ENCODE measurements at regions not wholly inside any gene's neighbourhood (a gene's known extent, or its start where the extent isn't known, plus 50 kb on each side); places are given as distances from the start of the nearest gene placed in this dataset.

DNA sequence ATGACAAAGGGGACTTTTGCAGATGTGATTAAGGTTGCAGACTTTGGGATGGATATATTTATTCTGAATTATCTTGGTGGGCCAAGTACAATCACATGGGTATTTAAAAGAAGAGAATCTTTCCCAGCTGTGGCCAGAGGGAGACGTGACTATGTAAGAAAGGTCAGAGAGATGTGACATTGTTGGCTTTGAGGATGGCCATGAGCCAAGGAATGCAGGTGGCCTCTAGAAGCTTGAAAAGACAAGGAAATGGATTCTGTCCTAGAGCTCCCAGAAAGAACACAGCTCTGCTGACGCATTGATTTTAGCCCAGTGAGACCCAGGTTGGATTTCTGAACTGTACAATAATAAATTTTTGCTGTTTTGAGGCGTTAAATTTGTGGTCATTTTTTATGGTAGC, 616.0 kb upstream of the TBL1XR1 start:
- Histone ChIP-seq H3K9me3 (ENCODE audit: low read depth, low read length) (no peaks in the 10 kb centered on the region), H3K27ac (no peak overlapping the region), H3K36me3 (ENCODE audit: insufficient read depth, low read length) (no peaks in the 10 kb centered on the region), H3K9ac (ENCODE audit: insufficient read length) (no peak overlapping the region), H3K4me3 (no peak overlapping the region)
- TF ChIP-seq POLR2AphosphoS5 (IDR thresholded peaks at IDR 0.05; ENCODE audit: borderline replicate concordance, low read depth, low read length) = no peak
- TF ChIP-seq EZH2 (IDR thresholded peaks at IDR 0.05) = no peak
- no peak for TF ChIP-seq FOXP2 (optimal IDR thresholded peaks at IDR 0.05; ENCODE audit: control extremely low read depth, extremely low read length, insufficient read depth)
- DNase-seq (ENCODE audit: low read depth, low spot score) = no peak

DNA sequence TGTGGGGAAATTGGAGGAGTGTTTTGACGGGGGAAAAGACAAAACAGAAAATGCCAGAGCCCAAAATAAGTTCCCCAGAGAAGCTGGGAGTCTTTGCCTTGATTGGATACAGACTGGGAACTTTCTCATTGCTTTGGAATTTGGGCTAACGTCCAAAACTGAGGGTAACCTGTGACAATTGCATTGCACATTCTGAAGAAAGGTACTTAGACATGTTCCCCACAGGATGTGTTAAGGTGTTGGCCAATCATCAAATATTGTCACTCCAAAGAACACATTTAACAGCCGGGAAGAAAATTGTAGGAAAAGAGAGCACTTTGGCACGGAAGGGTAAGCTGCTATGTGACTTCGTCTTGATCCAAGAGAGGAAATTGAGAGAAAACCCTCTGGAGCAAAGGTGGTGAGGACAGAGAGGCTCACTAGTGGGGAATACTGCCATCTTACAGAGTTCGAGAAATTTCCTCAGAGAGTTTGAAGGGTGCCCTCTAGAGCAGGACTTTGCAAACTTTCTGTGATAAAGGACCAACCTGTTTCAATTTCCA, 619.5 kb upstream of the TBL1XR1 start:
- Histone ChIP-seq H3K36me3 (ENCODE audit: insufficient read depth, low read length) (no peaks in the 10 kb centered on the region), H3K9me3 (ENCODE audit: low read depth, low read length) (no peaks in the 10 kb centered on the region), H3K9ac (ENCODE audit: insufficient read length) (no peak overlapping the region), H3K4me3 (no peak overlapping the region), H3K27ac (no peak overlapping the region)
- DNase-seq (ENCODE audit: low read depth, low spot score) = no peak
- no peak for TF ChIP-seq EZH2 (IDR thresholded peaks at IDR 0.05)
- TF ChIP-seq FOXP2 (optimal IDR thresholded peaks at IDR 0.05; ENCODE audit: control extremely low read depth, extremely low read length, insufficient read depth) = no peak
- no peak for TF ChIP-seq POLR2AphosphoS5 (IDR thresholded peaks at IDR 0.05; ENCODE audit: borderline replicate concordance, low read depth, low read length)

DNA sequence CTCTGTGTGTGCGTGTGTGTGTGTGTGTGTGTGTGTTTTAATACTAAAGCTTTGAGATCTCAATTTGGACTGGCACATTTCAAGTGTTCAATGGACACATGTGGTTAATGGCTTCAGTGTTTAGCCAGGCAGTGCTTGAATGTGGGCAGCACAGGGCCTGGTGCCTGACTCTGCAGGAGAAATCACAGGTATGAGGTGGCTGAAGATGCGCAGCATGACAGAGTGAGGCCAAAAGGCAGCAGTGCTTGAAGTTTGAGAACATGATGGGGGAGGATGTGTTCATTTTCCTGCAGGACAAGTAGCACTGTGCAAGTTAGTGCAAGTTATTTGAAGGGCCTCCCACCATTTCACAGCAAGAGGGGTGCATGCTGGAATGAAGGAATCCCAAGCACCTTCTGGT, 620.5 kb upstream of the TBL1XR1 start:
- TF ChIP-seq POLR2AphosphoS5 (IDR thresholded peaks at IDR 0.05; ENCODE audit: borderline replicate concordance, low read depth, low read length) (no peak), FOXP2 (optimal IDR thresholded peaks at IDR 0.05; ENCODE audit: control extremely low read depth, extremely low read length, insufficient read depth) (no peak), EZH2 (IDR thresholded peaks at IDR 0.05) (no peak)
- no peak for DNase-seq (ENCODE audit: low read depth, low spot score)
- Histone ChIP-seq H3K9me3 (ENCODE audit: low read depth, low read length) (no peaks in the 10 kb centered on the region), H3K9ac (ENCODE audit: insufficient read length) (no peak overlapping the region), H3K36me3 (ENCODE audit: insufficient read depth, low read length) (no peaks in the 10 kb centered on the region), H3K27ac (no peak overlapping the region), H3K4me3 (no peak overlapping the region)

DNA sequence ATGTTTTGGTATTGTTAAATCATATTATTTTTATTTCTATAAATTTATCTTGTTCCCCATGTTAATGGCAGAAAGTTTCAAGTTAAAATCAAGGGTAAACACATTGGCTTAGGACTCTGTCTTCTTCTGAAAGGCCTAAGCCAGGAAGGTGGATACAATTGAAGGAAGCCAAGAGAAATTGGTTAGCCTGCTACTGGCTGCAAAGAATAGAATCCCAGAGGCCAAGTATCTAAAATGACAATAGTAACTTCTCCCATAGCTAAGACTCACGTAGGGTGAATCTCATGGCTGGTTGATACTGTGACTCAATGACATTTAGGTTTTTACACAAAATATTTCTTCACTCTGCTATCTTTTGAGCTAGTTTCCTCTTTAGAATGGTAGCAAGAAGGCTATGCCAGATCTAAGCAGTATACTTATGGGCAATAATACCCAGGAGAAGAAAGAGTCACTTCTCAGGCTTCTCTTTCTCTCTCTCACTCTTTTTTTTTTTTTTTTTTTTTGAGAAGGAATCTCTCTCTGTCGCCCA, 621.5 kb upstream of the TBL1XR1 start:
- TF ChIP-seq POLR2AphosphoS5 (IDR thresholded peaks at IDR 0.05; ENCODE audit: borderline replicate concordance, low read depth, low read length) (no peak), EZH2 (IDR thresholded peaks at IDR 0.05) (no peak), FOXP2 (optimal IDR thresholded peaks at IDR 0.05; ENCODE audit: control extremely low read depth, extremely low read length, insufficient read depth) (no peak)
- H3K36me3 ChIP-seq (ENCODE audit: insufficient read depth, low read length) = no peaks in the 10 kb centered on the region
- H3K9ac ChIP-seq (ENCODE audit: insufficient read length) = no peak overlapping the region
- no peaks in the 10 kb centered on the region for H3K9me3 ChIP-seq (ENCODE audit: low read depth, low read length)
- DNase-seq (ENCODE audit: low read depth, low spot score) = no peak
- H3K4me3 ChIP-seq = no peak overlapping the region
- H3K27ac ChIP-seq = no peak overlapping the region

DNA sequence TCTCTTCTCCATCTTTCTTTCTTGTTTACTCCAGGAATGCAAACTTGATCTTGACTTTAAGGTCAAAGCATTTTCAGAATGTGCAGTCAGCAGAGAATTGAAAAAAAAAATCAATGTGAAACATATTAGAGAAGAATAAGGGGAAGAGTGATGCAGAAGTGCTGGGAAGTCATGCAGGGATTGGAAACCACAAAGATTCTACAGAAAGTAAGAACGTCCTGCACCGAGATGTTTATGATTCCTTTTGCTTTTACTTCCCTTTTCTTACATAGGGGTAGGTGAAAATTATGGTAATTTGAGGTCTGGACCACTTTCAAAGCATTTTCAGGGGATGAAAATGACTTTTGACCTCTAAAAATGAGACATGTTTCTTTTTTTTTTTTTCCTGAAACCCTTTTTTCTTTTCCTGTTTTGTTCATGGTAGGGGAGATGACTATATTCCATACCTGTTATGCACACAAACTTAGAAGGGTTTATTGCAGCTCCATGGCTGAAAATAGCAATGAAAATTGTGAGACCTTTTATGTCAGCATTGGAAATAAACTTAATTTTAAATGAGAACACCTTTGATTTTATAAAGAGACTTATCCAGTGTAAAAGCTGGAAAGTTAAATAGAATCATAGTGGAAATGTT, 623.5 kb upstream of the TBL1XR1 start:
- H3K36me3 ChIP-seq (ENCODE audit: insufficient read depth, low read length) = no peaks in the 10 kb centered on the region
- TF ChIP-seq EZH2 (IDR thresholded peaks at IDR 0.05) (no peak), POLR2AphosphoS5 (IDR thresholded peaks at IDR 0.05; ENCODE audit: borderline replicate concordance, low read depth, low read length) (no peak), FOXP2 (optimal IDR thresholded peaks at IDR 0.05; ENCODE audit: control extremely low read depth, extremely low read length, insufficient read depth) (no peak)
- H3K9me3 ChIP-seq (ENCODE audit: low read depth, low read length) = no peaks in the 10 kb centered on the region
- peak overlapping the region; percentile 11; the same call in 1 of the 2 replicates for H3K4me3 ChIP-seq
- no peak overlapping the region for H3K9ac ChIP-seq (ENCODE audit: insufficient read length)
- H3K27ac ChIP-seq = 0 out of 2 replicates have a peak overlapping the region, but pooled peaks have one; percentile 6
- no peak for DNase-seq (ENCODE audit: low read depth, low spot score)

DNA sequence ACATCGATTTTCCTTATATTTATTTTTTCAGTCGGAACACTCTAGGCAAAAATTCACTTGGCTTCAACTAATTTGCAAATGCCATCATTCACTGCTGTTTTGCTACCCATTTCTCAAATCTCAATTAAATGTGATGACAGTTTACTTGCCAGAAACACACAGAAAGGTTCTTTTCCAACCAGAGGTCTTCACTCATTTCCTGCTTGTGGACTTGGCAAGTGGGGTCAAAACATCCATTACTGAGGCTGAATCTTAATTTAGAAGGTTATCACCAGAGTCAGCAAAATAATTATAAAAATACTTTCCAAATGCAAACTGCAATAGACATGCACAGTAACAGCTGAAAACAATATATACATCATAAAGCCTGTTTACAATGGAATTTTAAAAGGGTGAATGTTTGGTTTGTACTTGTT, 625.4 kb upstream of the TBL1XR1 start:
- TF ChIP-seq POLR2AphosphoS5 (IDR thresholded peaks at IDR 0.05; ENCODE audit: borderline replicate concordance, low read depth, low read length) (no peak), FOXP2 (optimal IDR thresholded peaks at IDR 0.05; ENCODE audit: control extremely low read depth, extremely low read length, insufficient read depth) (no peak), EZH2 (IDR thresholded peaks at IDR 0.05) (no peak)
- no peak overlapping the region for H3K4me3 ChIP-seq
- H3K27ac ChIP-seq = no peak overlapping the region
- H3K9ac ChIP-seq (ENCODE audit: insufficient read length) = no peak overlapping the region
- H3K36me3 ChIP-seq (ENCODE audit: insufficient read depth, low read length) = no peaks in the 10 kb centered on the region
- no peak for DNase-seq (ENCODE audit: low read depth, low spot score)
- no peaks in the 10 kb centered on the region for H3K9me3 ChIP-seq (ENCODE audit: low read depth, low read length)

DNA sequence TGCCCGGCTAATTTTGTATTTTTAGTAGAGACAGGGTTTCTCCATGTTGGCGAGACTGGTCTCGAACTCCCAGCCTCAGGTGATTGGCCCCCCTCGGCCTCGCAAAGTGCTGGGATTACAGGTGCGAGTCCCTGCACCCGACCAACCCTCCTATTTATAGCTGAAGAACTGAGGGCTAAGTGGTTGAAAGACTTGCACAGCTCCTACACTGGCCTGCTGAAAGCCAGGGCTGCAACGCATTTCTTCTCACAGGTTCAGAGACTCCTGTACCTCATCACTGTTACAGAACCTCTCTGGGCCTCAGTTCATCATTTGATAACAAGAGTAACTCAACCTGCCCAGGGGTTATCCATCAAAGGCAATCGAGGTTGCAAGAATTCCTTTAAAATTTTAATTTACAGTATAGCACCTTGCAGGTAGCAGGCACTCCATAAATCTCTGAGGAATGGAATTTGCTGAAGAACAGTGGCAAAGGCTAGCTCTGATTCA, 626.5 kb upstream of the TBL1XR1 start:
- no peaks in the 10 kb centered on the region for H3K36me3 ChIP-seq (ENCODE audit: insufficient read depth, low read length)
- no peak for DNase-seq (ENCODE audit: low read depth, low spot score)
- H3K9ac ChIP-seq (ENCODE audit: insufficient read length) = no peak overlapping the region
- no peak overlapping the region for H3K4me3 ChIP-seq
- no peaks in the 10 kb centered on the region for H3K9me3 ChIP-seq (ENCODE audit: low read depth, low read length)
- H3K27ac ChIP-seq = no peak overlapping the region
- no peak for TF ChIP-seq EZH2 (IDR thresholded peaks at IDR 0.05)
- TF ChIP-seq POLR2AphosphoS5 (IDR thresholded peaks at IDR 0.05; ENCODE audit: borderline replicate concordance, low read depth, low read length) = no peak
- TF ChIP-seq FOXP2 (optimal IDR thresholded peaks at IDR 0.05; ENCODE audit: control extremely low read depth, extremely low read length, insufficient read depth) = no peak

DNA sequence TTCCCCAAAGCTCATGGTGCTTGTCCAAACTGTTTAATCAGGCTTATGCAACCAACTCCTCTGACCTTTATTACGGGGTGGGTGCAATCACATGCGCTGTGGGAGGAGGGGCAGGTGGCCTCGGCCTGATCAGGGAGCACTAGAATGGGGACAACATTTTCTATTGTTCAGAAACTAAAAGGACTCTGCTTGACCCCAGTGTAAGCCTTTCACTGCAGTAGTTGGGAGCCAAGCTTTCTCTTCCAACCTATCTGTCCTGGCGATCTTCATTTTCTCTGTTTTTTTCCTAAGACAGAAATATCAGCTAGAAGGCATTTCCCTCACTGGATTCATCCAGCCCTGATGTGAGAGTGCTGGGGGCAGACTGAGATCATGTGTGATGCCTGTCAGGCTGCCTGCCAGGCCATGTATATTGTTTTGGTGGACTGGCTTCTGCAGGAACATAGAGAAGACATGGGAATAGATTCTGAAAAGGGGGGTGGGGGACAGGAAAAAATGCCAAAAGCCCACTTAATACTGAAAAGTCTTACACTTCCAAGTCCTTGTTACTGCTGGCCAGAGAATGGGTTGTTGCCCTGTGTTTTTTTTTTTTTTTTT, 627.0 kb upstream of the TBL1XR1 start:
- no peaks in the 10 kb centered on the region for H3K36me3 ChIP-seq (ENCODE audit: insufficient read depth, low read length)
- H3K27ac ChIP-seq = no peak overlapping the region
- no peak overlapping the region for H3K9ac ChIP-seq (ENCODE audit: insufficient read length)
- H3K4me3 ChIP-seq = no peak overlapping the region
- no peak for TF ChIP-seq EZH2 (IDR thresholded peaks at IDR 0.05)
- TF ChIP-seq FOXP2 (optimal IDR thresholded peaks at IDR 0.05; ENCODE audit: control extremely low read depth, extremely low read length, insufficient read depth) = no peak
- TF ChIP-seq POLR2AphosphoS5 (IDR thresholded peaks at IDR 0.05; ENCODE audit: borderline replicate concordance, low read depth, low read length) = no peak
- DNase-seq (ENCODE audit: low read depth, low spot score) = no peak
- H3K9me3 ChIP-seq (ENCODE audit: low read depth, low read length) = no peaks in the 10 kb centered on the region

Measured in SK-N-MC (cell line).